ENCODE measurements at regions not wholly inside any gene's neighbourhood (a gene's known extent, or its start where the extent isn't known, plus 50 kb on each side); places are given as distances from the start of the nearest gene placed in this dataset.

DNA sequence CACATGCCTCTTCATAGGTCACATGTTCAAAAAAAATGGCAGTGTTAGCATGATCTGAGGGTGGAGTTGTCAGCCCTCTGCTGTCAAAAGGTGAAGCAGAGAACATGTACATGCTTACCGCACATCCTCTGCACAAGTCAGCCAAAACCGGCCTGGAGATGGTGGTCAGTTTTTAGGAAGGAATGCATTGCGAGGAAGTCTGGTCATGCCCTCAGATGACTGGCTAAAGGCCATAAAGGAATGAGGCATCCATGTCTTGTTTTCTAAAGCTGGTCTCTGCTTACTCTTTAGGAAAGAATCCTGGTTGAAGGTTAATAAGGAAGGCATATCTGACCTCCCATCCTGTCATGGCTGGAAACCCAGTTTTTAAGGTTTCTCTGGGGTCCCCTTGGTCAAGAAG is 292.0 kb upstream of the CCDC54 start:
- TF ChIP-seq, protein P1, sequence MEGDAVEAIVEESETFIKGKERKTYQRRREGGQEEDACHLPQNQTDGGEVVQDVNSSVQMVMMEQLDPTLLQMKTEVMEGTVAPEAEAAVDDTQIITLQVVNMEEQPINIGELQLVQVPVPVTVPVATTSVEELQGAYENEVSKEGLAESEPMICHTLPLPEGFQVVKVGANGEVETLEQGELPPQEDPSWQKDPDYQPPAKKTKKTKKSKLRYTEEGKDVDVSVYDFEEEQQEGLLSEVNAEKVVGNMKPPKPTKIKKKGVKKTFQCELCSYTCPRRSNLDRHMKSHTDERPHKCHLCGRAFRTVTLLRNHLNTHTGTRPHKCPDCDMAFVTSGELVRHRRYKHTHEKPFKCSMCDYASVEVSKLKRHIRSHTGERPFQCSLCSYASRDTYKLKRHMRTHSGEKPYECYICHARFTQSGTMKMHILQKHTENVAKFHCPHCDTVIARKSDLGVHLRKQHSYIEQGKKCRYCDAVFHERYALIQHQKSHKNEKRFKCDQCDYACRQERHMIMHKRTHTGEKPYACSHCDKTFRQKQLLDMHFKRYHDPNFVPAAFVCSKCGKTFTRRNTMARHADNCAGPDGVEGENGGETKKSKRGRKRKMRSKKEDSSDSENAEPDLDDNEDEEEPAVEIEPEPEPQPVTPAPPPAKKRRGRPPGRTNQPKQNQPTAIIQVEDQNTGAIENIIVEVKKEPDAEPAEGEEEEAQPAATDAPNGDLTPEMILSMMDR (conservative IDR thresholded peaks at IDR 0.05) = no peak
- TF ChIP-seq ZFX (IDR thresholded peaks at IDR 0.05) = no peak
